OCI-LY7 (cell line): ENCODE measurements at regions not wholly inside any gene's neighbourhood (a gene's known extent, or its start where the extent isn't known, plus 50 kb on each side); places are given as distances from the start of the nearest gene placed in this dataset.

Source experiments
- EZH2phosphoT487 ChIP-seq: fragments of 200-600 bp; sonication (generic); IDR thresholded peaks from 2 replicates; pipeline ENCODE4 v1.6.1; 2018; ENCODE audit warnings: low read depth, borderline replicate concordance, mild to moderate bottlenecking, mixed run types, antibody characterized with exemption, low read length, moderate library complexity, mixed read lengths
- TF ChIP-seq, protein P1 (sequence below): fragments of 200-600 bp; sonication (generic); conservative IDR thresholded peaks from 2 replicates; pipeline ENCODE4 v1.5.1; 2014; ENCODE audit warnings: mild to moderate bottlenecking, antibody characterized with exemption, low read length, moderate library complexity, mixed read lengths

GRCh38 chr9:78549711-78550110 lies 252.8 kb downstream of the PSAT1 start:
- TF ChIP-seq, protein P1, sequence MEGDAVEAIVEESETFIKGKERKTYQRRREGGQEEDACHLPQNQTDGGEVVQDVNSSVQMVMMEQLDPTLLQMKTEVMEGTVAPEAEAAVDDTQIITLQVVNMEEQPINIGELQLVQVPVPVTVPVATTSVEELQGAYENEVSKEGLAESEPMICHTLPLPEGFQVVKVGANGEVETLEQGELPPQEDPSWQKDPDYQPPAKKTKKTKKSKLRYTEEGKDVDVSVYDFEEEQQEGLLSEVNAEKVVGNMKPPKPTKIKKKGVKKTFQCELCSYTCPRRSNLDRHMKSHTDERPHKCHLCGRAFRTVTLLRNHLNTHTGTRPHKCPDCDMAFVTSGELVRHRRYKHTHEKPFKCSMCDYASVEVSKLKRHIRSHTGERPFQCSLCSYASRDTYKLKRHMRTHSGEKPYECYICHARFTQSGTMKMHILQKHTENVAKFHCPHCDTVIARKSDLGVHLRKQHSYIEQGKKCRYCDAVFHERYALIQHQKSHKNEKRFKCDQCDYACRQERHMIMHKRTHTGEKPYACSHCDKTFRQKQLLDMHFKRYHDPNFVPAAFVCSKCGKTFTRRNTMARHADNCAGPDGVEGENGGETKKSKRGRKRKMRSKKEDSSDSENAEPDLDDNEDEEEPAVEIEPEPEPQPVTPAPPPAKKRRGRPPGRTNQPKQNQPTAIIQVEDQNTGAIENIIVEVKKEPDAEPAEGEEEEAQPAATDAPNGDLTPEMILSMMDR = no peak
- no peak for TF ChIP-seq EZH2phosphoT487
